Body of pancreas (tissue), 4 donors: ENCODE measurements at regions not wholly inside any gene's neighbourhood (a gene's known extent, or its start where the extent isn't known, plus 50 kb on each side); places are given as distances from the start of the nearest gene placed in this dataset.

Source experiments
- ATAC-seq: fragments of 150-250 bp; one replicate; pipeline ENCODE4 v1.9.1; 2016
- DNase-seq, 4 donors: peaks; one replicate each; pipeline ENCODE4 v3.0.0-alpha.2; 2019
- H3K27ac ChIP-seq, 4 donors: fragments of 200-600 bp; sonication (generic); 1 replicate in 3 of 4; 2 replicates in 1 of 4; pipeline versions ENCODE4 v1.5.1 to v1.6.1; 2016 to 2019; ENCODE audit warnings: mild to moderate bottlenecking in 1 of 4, mixed read lengths in 1 of 4, moderate library complexity in 1 of 4
- H3K27me3 ChIP-seq, 2 donors: fragments of 200-600 bp; sonication (generic); one replicate each; pipeline ENCODE4 v1.6.0; 2016; ENCODE audit warnings: mild to moderate bottlenecking in 1 of 2
- H3K36me3 ChIP-seq, 2 donors: fragments of 200-600 bp; sonication (generic); replicated peaks in 1 of 2; 2 replicates each; pipeline ENCODE4 v1.5.1; 2016; ENCODE audit warnings: low read depth in 2 of 2; ENCODE audit not compliant: insufficient read depth in 1 of 2
- H3K4me1 ChIP-seq: fragments of 200-600 bp; sonication (generic); one replicate; pipeline ENCODE4 v1.6.0; 2016
- H3K4me3 ChIP-seq, 2 donors: fragments of 200-600 bp; sonication (generic); 1 replicate in 1 of 2; 2 replicates in 1 of 2; pipeline ENCODE4 v1.5.1; 2016 to 2019
- H3K9me3 ChIP-seq, 3 donors: fragments of 200-600 bp; sonication (generic); 1 replicate in 2 of 3; 2 replicates in 1 of 3; pipeline ENCODE4 v1.5.1; 2016
- CTCF ChIP-seq, 7 experiments: fragments of 450-650 bp in 4 of 7; fragments of 200-600 bp in 3 of 7; sonication (generic) in 3 of 7; IDR thresholded peaks; one replicate each; pipeline ENCODE4 v1.5.1; 2016 to 2019; ENCODE audit warnings: antibody characterized with exemption in 7 of 7
- POLR2A ChIP-seq, 3 donors: fragments of 450-650 bp; IDR thresholded peaks; one replicate each; pipeline ENCODE4 v1.6.1; 2016; ENCODE audit warnings: antibody characterized with exemption in 3 of 3, mild to moderate bottlenecking in 2 of 3
- WGBS, 2 donors: methylation state at CpG; one replicate each; pipeline ENCODE4 v1.1.5; 2017; 5-methylcytosine and 5-hydroxymethylcytosine counted together
- intact Hi-C: fragments of 100-400 bp; cut with DNase I; formaldehyde crosslinking; loops from one replicate; pipeline ENCODE4 v1.15.1; 2023

GRCh38 chr7:13217768-13218167 is 530.3 kb downstream of the ARL4A start:
- intact Hi-C loops: no loop called here
- 24 to 29% methylated on average over 1 of the region's 1 CpG for WGBS, 2 donors
- ATAC-seq: no peak

GRCh38 chr7:13225068-13225467 is 537.6 kb downstream of the ARL4A start:
- intact Hi-C loops: no loop called here
- no peak overlapping the region for H3K27ac ChIP-seq
- H3K36me3 ChIP-seq: no peaks in the 10 kb centered on the region
- ATAC-seq: no peak
- TF ChIP-seq POLR2A (IDR thresholded peaks at IDR 0.05) (no peak), CTCF (IDR thresholded peaks at IDR 0.05) (no peak)
- 78 to 87% methylated on average over 1 of the region's 1 CpG for WGBS, 2 donors
- H3K4me3 ChIP-seq: no peak overlapping the region
- H3K9me3 ChIP-seq: no peaks in the 10 kb centered on the region
- no peaks in the 10 kb centered on the region for H3K27me3 ChIP-seq
- no peaks in the 10 kb centered on the region for H3K4me1 ChIP-seq
- no peak for DNase-seq

More at GRCh38 chr7:13217768-13218167, 530.3 kb downstream of the ARL4A start:
- Histone ChIP-seq H3K27me3 (no peaks in the 10 kb centered on the region), H3K36me3 (no peaks in the 10 kb centered on the region), H3K9me3 (no peaks in the 10 kb centered on the region), H3K4me1 (no peaks in the 10 kb centered on the region), H3K27ac (no peak overlapping the region), H3K4me3 (no peak overlapping the region)
- TF ChIP-seq CTCF (IDR thresholded peaks at IDR 0.05) (no peak), POLR2A (IDR thresholded peaks at IDR 0.05) (no peak)
- no peak for DNase-seq

- no peak for ATAC-seq
- no peak for DNase-seq
- no peak for TF ChIP-seq CTCF (IDR thresholded peaks at IDR 0.05)
- TF ChIP-seq POLR2A (IDR thresholded peaks at IDR 0.05): no peak
- 70 to 74% methylated on average over 4 of the region's 4 CpGs for WGBS, 2 donors
- no peaks in the 10 kb centered on the region for H3K9me3 ChIP-seq
- no peak overlapping the region for H3K4me3 ChIP-seq
- no peak overlapping the region for H3K27ac ChIP-seq
- intact Hi-C loops: no loop called here
- H3K36me3 ChIP-seq: no peaks in the 10 kb centered on the region
- no peaks in the 10 kb centered on the region for H3K4me1 ChIP-seq
- H3K27me3 ChIP-seq: no peaks in the 10 kb centered on the region
Observed at GRCh38 chr7:13226385-13226784, 539.0 kb downstream of the ARL4A start.

GRCh38 chr7:13231216-13231615 is 543.8 kb downstream of the ARL4A start:
- Histone ChIP-seq H3K27me3 (no peaks in the 10 kb centered on the region), H3K36me3 (no peaks in the 10 kb centered on the region), H3K9me3 (no peaks in the 10 kb centered on the region), H3K27ac (no peak overlapping the region), H3K4me1 (no peaks in the 10 kb centered on the region), H3K4me3 (no peak overlapping the region)
- intact Hi-C loops: no loop called here
- DNase-seq (no peak), ATAC-seq (no peak)
- no peak for TF ChIP-seq CTCF (IDR thresholded peaks at IDR 0.05)
- WGBS, 2 donors: 88 to 90% methylated on average over 4 of the region's 4 CpGs

GRCh38 chr7:13235436-13235835 is 548.0 kb downstream of the ARL4A start:
- no peaks in the 10 kb centered on the region for H3K36me3 ChIP-seq
- H3K4me3 ChIP-seq: no peak overlapping the region
- intact Hi-C loops: no loop called here
- H3K27me3 ChIP-seq: no peaks in the 10 kb centered on the region
- no peak for ATAC-seq
- H3K4me1 ChIP-seq: no peaks in the 10 kb centered on the region
- no peak for TF ChIP-seq POLR2A (IDR thresholded peaks at IDR 0.05)
- TF ChIP-seq CTCF (IDR thresholded peaks at IDR 0.05): no peak
- H3K9me3 ChIP-seq: no peaks in the 10 kb centered on the region
- H3K27ac ChIP-seq: no peak overlapping the region
- 45 to 53% methylated on average over 1 of the region's 1 CpG for WGBS, 2 donors
- no peak for DNase-seq
